8988T (cell line): ENCODE measurements at regions not wholly inside any gene's neighbourhood (a gene's known extent, or its start where the extent isn't known, plus 50 kb on each side); places are given as distances from the start of the nearest gene placed in this dataset.
A peak's percentile ranks its signal among the peaks of the same experiment; 100 is the strongest.

Experiments used
- DNase-seq: peaks from one replicate; pipeline ENCODE4 v3.0.0; 2011

- no peak for DNase-seq
These were observed 235.1 kb upstream of the DIO2 start for GRCh38 chr14:80446356-80446755.

DNA sequence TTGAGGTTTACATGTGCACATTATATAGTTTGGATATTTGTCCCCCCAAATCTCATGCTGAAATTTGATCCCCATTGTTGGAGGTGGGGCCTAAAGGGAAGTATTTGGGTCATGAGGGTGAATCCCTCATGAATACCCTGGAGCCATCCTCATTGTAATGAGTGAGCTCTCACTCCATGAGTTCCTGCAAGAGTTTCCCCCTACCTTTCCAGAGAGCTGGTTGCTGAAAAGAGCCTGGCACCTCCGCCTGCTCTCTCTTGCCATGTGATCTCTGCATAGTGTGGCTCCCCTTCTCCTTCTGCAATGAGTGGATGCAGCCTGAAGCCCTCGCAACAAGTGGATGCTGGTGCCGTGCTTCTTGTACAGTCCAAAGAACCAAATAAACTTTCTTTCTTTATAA lies 234.3 kb upstream of the DIO2 start:
- DNase-seq: no peak

GRCh38 chr14:80434574-80435321 lies 223.4 kb upstream of the DIO2 start:
- no peak for DNase-seq

DNA sequence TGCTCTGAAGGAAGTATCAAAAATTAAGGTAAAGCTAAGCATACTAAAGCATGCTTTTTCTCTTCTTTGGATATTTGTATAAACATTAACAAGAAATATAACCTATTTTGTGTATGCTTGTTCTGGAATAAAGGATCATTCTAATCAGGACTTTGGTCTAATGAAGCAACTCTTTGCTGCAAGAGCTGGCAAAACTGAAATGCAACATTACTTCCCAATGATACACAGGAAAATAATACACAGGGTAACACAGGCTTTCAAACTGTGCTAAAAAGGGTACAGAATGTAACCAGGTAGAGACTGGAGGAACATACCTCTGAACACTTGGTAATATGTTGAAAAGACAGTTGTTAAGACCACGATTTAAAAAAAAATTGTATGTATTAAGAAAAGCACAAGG lies 222.5 kb upstream of the DIO2 start:
- no peak for DNase-seq

GRCh38 chr14:80428671-80429070 lies 217.4 kb upstream of the DIO2 start:
- DNase-seq: no peak

GRCh38 chr14:80428171-80428570 lies 216.9 kb upstream of the DIO2 start:
- DNase-seq: no peak

DNA sequence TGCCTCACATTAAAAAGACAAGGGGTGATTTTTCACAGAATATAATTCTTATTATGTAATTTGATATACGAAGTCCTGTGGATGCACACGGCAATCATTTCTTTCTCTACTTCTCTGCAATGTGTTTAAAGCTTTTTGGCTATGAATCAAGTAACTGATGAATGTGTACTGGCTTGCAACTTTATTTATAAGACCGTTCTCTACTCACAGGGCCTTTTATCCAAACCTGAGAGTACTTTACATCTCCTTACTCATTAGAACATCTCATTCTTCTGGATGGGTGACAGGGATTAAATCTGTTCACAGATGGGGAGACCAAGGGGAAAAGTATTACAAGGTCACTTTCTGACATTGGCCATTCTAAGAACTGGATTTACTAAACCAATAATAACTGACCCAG lies 215.8 kb upstream of the DIO2 start:
- DNase-seq: no peak

GRCh38 chr14:80426683-80427082 lies 215.4 kb upstream of the DIO2 start:
- DNase-seq: no peak

DNA sequence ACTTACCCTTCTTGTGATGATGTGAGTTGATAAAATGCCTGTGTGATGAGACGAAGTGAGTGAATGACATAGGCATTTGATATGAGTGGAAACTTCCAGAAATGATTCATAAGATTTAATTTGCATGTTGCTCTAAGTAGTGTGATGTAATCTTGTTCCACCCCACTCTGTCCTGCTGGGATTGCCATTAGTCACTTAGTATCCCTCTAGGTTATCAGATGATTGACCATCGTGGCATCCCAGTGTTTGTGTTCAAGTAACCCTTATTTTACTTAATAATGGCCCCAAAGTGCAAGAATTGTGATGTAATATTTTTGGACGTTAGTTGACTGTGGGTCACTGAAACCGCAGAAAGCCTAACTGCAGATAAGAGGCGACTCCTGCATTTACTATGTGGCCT lies 214.4 kb upstream of the DIO2 start:
- DNase-seq: no peak

- no peak for DNase-seq
These were observed 208.5 kb upstream of the DIO2 start for GRCh38 chr14:80419769-80420168.

DNA sequence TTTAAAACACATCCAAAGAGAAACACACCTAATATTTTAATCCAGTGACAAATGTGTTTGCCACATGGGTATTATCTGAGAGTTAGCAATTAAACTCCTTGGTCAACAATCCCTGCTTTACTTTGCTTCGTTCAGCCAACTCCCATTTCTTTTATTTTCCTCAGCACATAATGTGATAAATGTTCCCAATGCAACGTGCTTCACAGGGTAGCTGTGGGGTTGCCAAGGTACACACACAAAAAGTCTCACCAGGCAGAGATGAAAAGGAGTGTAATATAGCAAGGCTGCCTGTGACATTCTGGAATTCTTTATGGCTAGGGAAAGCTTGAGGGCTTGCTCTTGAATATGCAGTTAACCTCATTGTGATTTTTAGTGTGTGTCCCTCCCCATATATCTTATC lies 208.0 kb upstream of the DIO2 start:
- DNase-seq: no peak

DNA sequence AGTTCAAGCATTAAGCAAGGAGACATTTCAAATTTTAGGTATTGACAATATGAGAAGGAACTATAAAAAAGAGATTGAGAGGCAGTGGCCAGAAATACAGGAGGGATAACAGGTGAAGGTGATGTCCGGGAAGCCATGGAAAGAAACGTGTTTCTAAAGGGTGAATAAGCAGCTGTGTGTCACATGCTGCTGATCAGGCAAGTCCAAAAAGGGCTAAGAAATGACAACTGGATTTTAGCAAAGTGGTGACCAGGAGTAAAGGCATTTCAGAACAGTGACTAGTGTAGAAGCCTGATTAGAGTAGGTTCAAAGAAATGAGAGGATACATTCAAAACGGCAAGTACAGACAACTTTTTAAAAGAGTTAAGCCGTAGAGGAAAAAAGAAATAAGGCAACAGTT lies 204.3 kb upstream of the DIO2 start:
- DNase-seq: no peak

GRCh38 chr14:80414080-80414479 lies 202.8 kb upstream of the DIO2 start:
- no peak for DNase-seq

DNA sequence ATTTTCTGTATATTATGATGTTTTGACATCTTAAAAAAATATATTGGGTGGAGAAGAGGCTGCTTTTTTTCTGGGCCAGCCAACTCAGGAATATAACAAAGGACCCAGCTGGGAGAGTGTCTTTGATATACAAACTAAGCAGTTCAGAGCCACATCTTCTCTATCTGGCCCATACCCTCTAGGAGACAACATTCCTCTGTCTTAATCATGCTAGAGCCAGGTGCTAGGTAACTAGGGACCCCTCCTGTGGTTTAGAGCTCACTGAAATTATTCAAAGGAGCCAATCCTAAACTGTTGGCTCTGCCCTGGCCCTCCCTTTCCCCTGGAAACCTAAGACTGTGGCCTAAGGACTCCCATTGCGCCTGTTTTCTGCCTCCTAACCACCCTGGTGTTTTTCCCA lies 193.1 kb upstream of the DIO2 start:
- DNase-seq: no peak

- DNase-seq: no peak
These were observed 191.7 kb upstream of the DIO2 start for GRCh38 chr14:80403036-80403435.

GRCh38 chr14:80395031-80395430 lies 183.7 kb upstream of the DIO2 start:
- DNase-seq: no peak

- DNase-seq: no peak
These were observed 182.5 kb upstream of the DIO2 start for GRCh38 chr14:80393766-80394165.

- peak; percentile 14 for DNase-seq
These were observed 179.6 kb upstream of the DIO2 start for GRCh38 chr14:80390906-80391305.

- peak; percentile 11 for DNase-seq
These were observed 177.8 kb upstream of the DIO2 start for GRCh38 chr14:80388980-80389711.

GRCh38 chr14:80387563-80387981 lies 176.3 kb upstream of the DIO2 start:
- no peak for DNase-seq

GRCh38 chr14:80385336-80385735 lies 174.0 kb upstream of the DIO2 start:
- DNase-seq: no peak

- DNase-seq: no peak
These were observed 171.9 kb upstream of the DIO2 start for GRCh38 chr14:80383223-80383622.

- no peak for DNase-seq
These were observed 170.6 kb upstream of the DIO2 start for GRCh38 chr14:80381807-80382363.

- DNase-seq: no peak
These were observed 167.7 kb upstream of the DIO2 start for GRCh38 chr14:80379035-80379434.
